ENCODE measurements at regions not wholly inside any gene's neighbourhood (a gene's known extent, or its start where the extent isn't known, plus 50 kb on each side); places are given as distances from the start of the nearest gene placed in this dataset.

DNA sequence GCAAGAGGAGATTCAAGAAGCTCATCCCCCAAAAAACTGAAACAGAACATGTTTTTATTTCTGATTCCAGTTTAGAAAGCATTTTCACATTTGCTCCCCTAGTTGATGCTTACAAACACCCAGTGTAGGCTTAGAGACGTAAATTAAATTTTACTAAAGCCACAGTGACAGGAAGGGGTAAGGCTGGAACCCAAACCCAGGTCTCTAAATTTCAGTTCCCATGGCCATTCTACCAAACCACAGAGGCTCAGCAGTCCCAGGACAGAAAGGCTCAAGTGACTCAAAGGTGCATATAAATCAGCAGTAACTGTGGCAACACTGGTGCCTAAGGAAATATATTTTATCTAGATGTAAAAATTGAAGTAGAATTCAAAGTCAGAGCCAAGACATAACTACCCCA, 128.7 kb downstream of the CEP120 start:
- TF ChIP-seq, protein P1, sequence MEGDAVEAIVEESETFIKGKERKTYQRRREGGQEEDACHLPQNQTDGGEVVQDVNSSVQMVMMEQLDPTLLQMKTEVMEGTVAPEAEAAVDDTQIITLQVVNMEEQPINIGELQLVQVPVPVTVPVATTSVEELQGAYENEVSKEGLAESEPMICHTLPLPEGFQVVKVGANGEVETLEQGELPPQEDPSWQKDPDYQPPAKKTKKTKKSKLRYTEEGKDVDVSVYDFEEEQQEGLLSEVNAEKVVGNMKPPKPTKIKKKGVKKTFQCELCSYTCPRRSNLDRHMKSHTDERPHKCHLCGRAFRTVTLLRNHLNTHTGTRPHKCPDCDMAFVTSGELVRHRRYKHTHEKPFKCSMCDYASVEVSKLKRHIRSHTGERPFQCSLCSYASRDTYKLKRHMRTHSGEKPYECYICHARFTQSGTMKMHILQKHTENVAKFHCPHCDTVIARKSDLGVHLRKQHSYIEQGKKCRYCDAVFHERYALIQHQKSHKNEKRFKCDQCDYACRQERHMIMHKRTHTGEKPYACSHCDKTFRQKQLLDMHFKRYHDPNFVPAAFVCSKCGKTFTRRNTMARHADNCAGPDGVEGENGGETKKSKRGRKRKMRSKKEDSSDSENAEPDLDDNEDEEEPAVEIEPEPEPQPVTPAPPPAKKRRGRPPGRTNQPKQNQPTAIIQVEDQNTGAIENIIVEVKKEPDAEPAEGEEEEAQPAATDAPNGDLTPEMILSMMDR (conservative IDR thresholded peaks at IDR 0.05; ENCODE audit: low read depth) = no peak
- POLR2A ChIA-PET (ENCODE audit: low non-redundant PET) = no interaction called here
- DNase-seq (ENCODE audit: low spot score) = no peak
- CTCF ChIA-PET = interaction anchor here (0.6 kb wide), 1 partner anchor 1886 kb away, joined by 3 read pairs; no protein-coding TSS in a partner anchor
- H3K27ac ChIP-seq = no peak overlapping the region

DNA sequence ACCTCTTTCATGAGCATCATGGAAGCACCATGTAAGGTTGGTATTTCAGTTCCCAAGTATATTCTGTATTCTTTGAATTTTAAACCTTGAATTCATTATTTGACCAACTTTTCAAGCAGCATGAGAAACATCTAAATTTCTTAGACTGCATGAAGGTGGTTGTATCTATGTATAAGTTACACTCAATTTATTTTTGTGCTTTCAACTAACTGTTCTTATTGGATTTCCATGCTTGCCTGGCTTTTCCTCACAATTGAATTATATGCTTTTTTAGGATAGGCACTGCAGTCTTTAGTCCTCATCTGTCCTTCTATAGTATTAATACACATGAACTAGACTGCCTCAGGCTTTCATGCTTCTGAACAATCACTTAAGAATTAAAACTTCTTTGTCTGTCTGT, 134.0 kb downstream of the CEP120 start:
- no peak overlapping the region for H3K27ac ChIP-seq
- no peak for DNase-seq (ENCODE audit: low spot score)
- ChIA-PET POLR2A (ENCODE audit: low non-redundant PET) (no interaction called here), CTCF (no interaction called here)
- TF ChIP-seq, protein P1 (conservative IDR thresholded peaks at IDR 0.05; ENCODE audit: low read depth) = no peak

DNA sequence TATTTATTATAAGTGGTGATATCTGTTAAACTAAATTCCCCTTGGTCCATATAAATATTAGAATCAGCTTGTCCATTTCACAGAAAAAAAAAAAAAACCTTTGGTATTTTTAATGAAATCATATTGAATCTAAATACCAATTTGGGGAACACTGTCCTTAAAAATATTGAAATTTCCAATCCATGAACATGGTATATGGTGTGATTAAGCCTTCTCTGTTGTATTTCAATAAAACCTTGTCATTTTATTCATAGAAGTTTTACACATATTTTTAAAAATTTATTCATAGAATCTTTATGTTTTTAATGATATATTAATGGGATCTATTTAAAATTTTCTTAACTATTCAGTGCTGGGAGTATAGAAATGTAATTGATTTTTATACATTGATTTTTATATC, 135.3 kb downstream of the CEP120 start:
- CTCF ChIA-PET = no interaction called here
- TF ChIP-seq, protein P1 (conservative IDR thresholded peaks at IDR 0.05; ENCODE audit: low read depth) = no peak
- DNase-seq (ENCODE audit: low spot score) = no peak
- POLR2A ChIA-PET (ENCODE audit: low non-redundant PET) = no interaction called here
- no peak overlapping the region for H3K27ac ChIP-seq

DNA sequence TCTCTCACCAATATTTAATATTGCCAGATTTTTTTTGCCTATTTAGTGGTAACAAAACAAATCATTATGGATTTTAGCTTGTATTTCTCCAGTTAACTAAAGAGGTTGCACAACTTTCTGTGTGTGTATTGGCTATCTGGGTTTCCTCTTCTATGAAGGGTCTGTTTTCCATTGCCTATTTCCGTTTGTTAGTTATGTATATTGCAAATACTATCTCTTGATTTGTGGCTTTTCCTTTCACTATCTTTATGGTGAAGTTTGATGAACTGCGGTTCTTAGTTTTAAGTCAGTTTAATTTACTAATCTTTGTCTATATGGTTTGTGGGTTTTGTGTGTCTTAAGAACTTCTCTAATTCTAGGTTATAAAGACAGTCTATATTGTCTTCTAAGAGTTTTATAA, 136.3 kb downstream of the CEP120 start:
- DNase-seq (ENCODE audit: low spot score) = no peak
- POLR2A ChIA-PET (ENCODE audit: low non-redundant PET) = no interaction called here

DNA sequence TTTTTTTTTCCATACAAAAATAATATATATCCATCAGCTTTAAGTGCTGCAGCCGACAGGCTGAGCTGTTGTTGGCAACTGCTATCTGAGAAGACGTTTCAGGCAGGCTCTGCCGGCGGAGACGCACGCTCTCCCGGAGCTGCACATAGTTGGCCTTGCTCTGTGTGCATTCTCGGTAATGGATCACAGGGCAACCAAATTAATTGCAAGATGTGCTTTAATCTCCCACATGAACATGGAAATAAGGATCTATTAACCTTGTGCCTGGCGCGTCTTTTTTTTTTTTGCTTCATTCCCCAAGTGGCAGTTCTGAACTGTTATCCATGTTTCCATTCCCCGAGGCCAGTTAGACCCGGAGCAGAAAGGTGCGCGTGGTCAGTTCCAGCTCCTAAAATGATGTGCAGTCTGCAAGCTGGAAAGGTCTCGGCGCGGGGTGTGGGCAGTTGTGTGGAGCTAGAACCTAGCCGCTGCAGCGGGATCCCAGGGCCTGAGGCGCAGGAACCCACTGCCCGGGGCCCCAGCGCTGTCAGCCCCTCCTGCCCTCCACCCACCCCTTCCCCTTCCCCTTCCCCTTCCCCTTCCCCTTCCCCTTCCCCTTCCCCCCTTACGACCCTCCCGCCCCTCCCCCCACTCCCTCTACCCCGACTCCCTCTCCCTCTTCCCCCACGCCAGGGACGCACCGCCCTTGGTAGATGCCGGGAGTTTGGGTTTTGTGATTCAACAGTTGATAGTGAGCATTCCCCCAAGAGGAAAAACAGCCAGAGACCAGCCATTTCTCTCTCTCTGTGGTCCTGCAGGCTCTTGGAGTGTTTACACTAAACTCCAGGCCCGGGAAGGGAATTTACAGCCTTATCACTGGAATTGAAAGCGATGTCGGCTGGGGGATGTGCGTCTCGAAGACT, 137.8 kb downstream of the CEP120 start:
- TF ChIP-seq, protein P1 (conservative IDR thresholded peaks at IDR 0.05; ENCODE audit: low read depth) = no peak
- no peak for DNase-seq (ENCODE audit: low spot score)
- POLR2A ChIA-PET (ENCODE audit: low non-redundant PET) = no interaction called here
- H3K27ac ChIP-seq = no peak overlapping the region
- CTCF ChIA-PET = no interaction called here

More for the DNA sequence above, 136.3 kb downstream of the CEP120 start:
- no peak overlapping the region for H3K27ac ChIP-seq
- CTCF ChIA-PET = no interaction called here
- TF ChIP-seq, protein P1 (conservative IDR thresholded peaks at IDR 0.05; ENCODE audit: low read depth) = no peak

DNA sequence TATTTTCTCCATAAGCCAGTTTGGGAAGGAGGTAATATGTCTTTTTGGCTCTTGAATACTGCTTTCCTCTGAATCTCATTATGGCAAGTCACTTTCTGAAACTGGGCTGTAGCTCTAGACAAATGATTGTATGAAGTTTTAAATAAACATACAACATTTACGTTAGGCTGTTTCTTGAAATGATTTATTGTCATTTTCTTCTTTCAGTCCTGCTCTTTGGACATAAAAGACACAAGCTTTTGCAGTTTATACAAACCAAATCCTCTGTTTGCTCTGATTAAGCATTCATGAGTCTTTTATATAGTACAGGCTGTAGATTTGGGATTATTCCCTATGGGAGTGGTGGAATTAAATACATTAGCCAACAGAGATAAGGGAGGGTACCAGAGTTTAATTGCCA, 139.7 kb downstream of the CEP120 start:
- no peak for DNase-seq (ENCODE audit: low spot score)
- POLR2A ChIA-PET (ENCODE audit: low non-redundant PET) = no interaction called here
- CTCF ChIA-PET = interaction anchor here (0.5 kb wide), 1 partner anchor 1192 kb away, joined by 3 read pairs; no protein-coding TSS in a partner anchor
- TF ChIP-seq, protein P1 (conservative IDR thresholded peaks at IDR 0.05; ENCODE audit: low read depth) = no peak
- H3K27ac ChIP-seq = no peak overlapping the region

Data from RWPE1 (cell line).